ENCODE measurements at regions not wholly inside any gene's neighbourhood (a gene's known extent, or its start where the extent isn't known, plus 50 kb on each side); places are given as distances from the start of the nearest gene placed in this dataset.

- no peak for DNase-seq (ENCODE audit: low read depth in 2 of 2)
Observed at GRCh38 chrX:65034292-65034667, 58.0 kb upstream of the ZC4H2 start.
